HepG2 (cell line): ENCODE measurements at regions not wholly inside any gene's neighbourhood (a gene's known extent, or its start where the extent isn't known, plus 50 kb on each side); places are given as distances from the start of the nearest gene placed in this dataset.

Source experiments
- ATAC-seq: fragments of 200-7000 bp; cut with Tn5 transposase; 3 replicates; pipeline ENCODE4 v1.9.1; 2020; ENCODE audit warnings: mild to moderate bottlenecking, moderate library complexity
- BruUV-seq: library from RNA; stranded (reverse); fragments of 400-500 nt; replicated peaks from 2 replicates; lab custom pipeline; 2021; lab: Mats Ljungman, UMichigan
- CTCF ChIA-PET: fragments of 300-600 bp; formaldehyde crosslinking; extraction: SDS; loops from one replicate; lab custom pipeline; 2021; ENCODE audit warnings: low total read pairs, inconsistent platforms, low intra/inter-chr PET ratio; lab: Yijun Ruan, JAX
- POLR2A ChIA-PET: fragments of 350-600 bp; sonication (Branson Sonifier 250); formaldehyde crosslinking; loops from one replicate; lab custom pipeline; 2020; ENCODE audit warnings: antibody characterized with exemption, inconsistent platforms; lab: Yijun Ruan, JAX
- DNase-seq: peaks from one replicate; pipeline ENCODE4 v3.0.0-alpha.2; 2015; ENCODE audit warnings: low spot score
- FAIRE-seq: peaks from 3 replicates; lab custom pipeline; 2011; peaks lifted over from hg19 to GRCh38; lab: Jason Lieb, UNC
- H2AFZ ChIP-seq: one replicate; pipeline ENCODE4 v1.6.1; 2011; ENCODE audit warnings: low read length, inconsistent platforms
- H3K27ac ChIP-seq: fragments of 300-600 bp; 3 replicates; pipeline ENCODE4 v1.8.0; 2011; ENCODE audit warnings: mixed run types, mild to moderate bottlenecking, mixed read lengths, low read length, inconsistent platforms; ENCODE audit not compliant: insufficient read depth; ENCODE audit errors: extremely low read length
- H3K27me3 ChIP-seq, 2 experiments: fragments of 200-600 bp in 1 of 2; 2 replicates in 1 of 2; 3 replicates in 1 of 2; pipeline versions ENCODE4 v1.6.0 to v1.8.0; 2011; ENCODE audit warnings: low read length in 2 of 2, mild to moderate bottlenecking in 2 of 2, moderate library complexity in 2 of 2, inconsistent platforms in 1 of 2; ENCODE audit not compliant: insufficient read depth in 2 of 2, control insufficient read depth in 1 of 2
- H3K36me3 ChIP-seq, 2 experiments: fragments of 200-600 bp in 1 of 2; replicated peaks in 1 of 2; 2 replicates in 1 of 2; 3 replicates in 1 of 2; pipeline versions ENCODE4 v1.5.1 to v1.8.0; 2011; ENCODE audit warnings: low read length in 2 of 2, inconsistent platforms in 1 of 2; ENCODE audit not compliant: insufficient read depth in 2 of 2, control insufficient read depth in 1 of 2
- H3K4me1 ChIP-seq: 2 replicates; pipeline ENCODE4 v1.5.1; 2012; ENCODE audit warnings: low read length, inconsistent platforms; ENCODE audit not compliant: insufficient read depth
- H3K4me2 ChIP-seq: 2 replicates; pipeline ENCODE4 v1.6.0; 2011; ENCODE audit warnings: low read depth, low read length, inconsistent platforms
- H3K4me3 ChIP-seq, 3 experiments: fragments of 200-600 bp in 1 of 3; sonication (generic), shearing (Covaris generic) in 1 of 3; replicated peaks in 1 of 3; 2 replicates each; pipeline ENCODE4 v1.5.1; 2011 to 2016; ENCODE audit warnings: low read length in 3 of 3, inconsistent platforms in 2 of 3, low read depth in 2 of 3, mild to moderate bottlenecking in 2 of 3, control low read depth in 1 of 3, mixed read lengths in 1 of 3; ENCODE audit not compliant: insufficient read depth in 1 of 3
- H3K79me2 ChIP-seq: one replicate; pipeline ENCODE4 v1.6.1; 2011; ENCODE audit warnings: low read length, inconsistent platforms; ENCODE audit not compliant: insufficient read depth
- H3K9ac ChIP-seq: 2 replicates; pipeline ENCODE4 v1.6.0; 2011; ENCODE audit warnings: mild to moderate bottlenecking, low read depth, low read length, inconsistent platforms; ENCODE audit not compliant: insufficient read depth
- H3K9me3 ChIP-seq: 2 replicates; pipeline ENCODE4 v1.5.1; 2012; ENCODE audit warnings: mild to moderate bottlenecking, low read length
- H4K20me1 ChIP-seq: 2 replicates; pipeline ENCODE4 v1.6.0; 2011; ENCODE audit warnings: inconsistent platforms, mild to moderate bottlenecking, low read length, moderate library complexity; ENCODE audit not compliant: insufficient read depth
- EP300 ChIP-seq, 3 experiments: sonication (generic) in 1 of 3; formaldehyde crosslinking in 1 of 3; IDR thresholded peaks; 2 replicates each; pipeline versions ENCODE4 v1.5.1 to v1.6.1; 2011 to 2020; ENCODE audit warnings: low read depth in 2 of 3, low read length in 2 of 3, borderline replicate concordance in 1 of 3, improper control_type of control experiment in 1 of 3, mild to moderate bottlenecking in 1 of 3, missing genetic modification reagents in 1 of 3, moderate library complexity in 1 of 3
- IRF2 ChIP-seq: IDR thresholded peaks from 2 replicates; pipeline ENCODE4 v1.6.1; 2018; ENCODE audit warnings: missing genetic modification reagents, missing compliant biosample characterization
- LCORL ChIP-seq, 2 experiments: fragments of 450-650 bp in 1 of 2; sonication (generic) in 1 of 2; formaldehyde crosslinking in 1 of 2; IDR thresholded peaks; 2 replicates each; pipeline versions ENCODE4 v1.5.0 to v1.6.1; 2017 to 2020; ENCODE audit warnings: antibody characterized with exemption in 1 of 2, missing genetic modification reagents in 1 of 2
- MAFF ChIP-seq: IDR thresholded peaks from 2 replicates; pipeline ENCODE4 v1.6.1; 2011; ENCODE audit warnings: low read depth, low read length, improper control_type of control experiment
- PCBP1 ChIP-seq: fragments of 200-400 bp; formaldehyde crosslinking; IDR thresholded peaks from 2 replicates; pipeline ENCODE4 v1.6.1; 2017; ENCODE audit warnings: mild to moderate bottlenecking, low read depth, low read length, borderline replicate concordance
- PCBP2 ChIP-seq: fragments of 200-400 bp; formaldehyde crosslinking; optimal IDR thresholded peaks from 2 replicates; pipeline ENCODE3; 2018; ENCODE audit warnings: low read length, low read depth; ENCODE audit not compliant: poor library complexity, severe bottlenecking
- POLR2A ChIP-seq, 2 experiments: IDR thresholded peaks; 2 replicates each; pipeline ENCODE4 v1.6.1; 2011; ENCODE audit warnings: low read depth in 2 of 2, low read length in 2 of 2, mild to moderate bottlenecking in 1 of 2, moderate library complexity in 1 of 2; ENCODE audit not compliant: insufficient read depth in 1 of 2
- THAP11 ChIP-seq: IDR thresholded peaks from 2 replicates; pipeline ENCODE4 v1.6.1; 2016; ENCODE audit warnings: missing biosample characterization, missing genetic modification reagents
- ZBTB7B ChIP-seq: sonication (generic); formaldehyde crosslinking; IDR thresholded peaks from 2 replicates; pipeline ENCODE4 v1.4.0; 2020; ENCODE audit warnings: missing genetic modification reagents
- whole genome bisulfite sequencing: methylation state at CpG from one replicate; pipeline ENCODE4 v1.1.6; 2017; ENCODE audit warnings: low lambda C conversion rate; 5-methylcytosine and 5-hydroxymethylcytosine counted together
- in situ Hi-C: cut with HindIII; loops from 2 replicates; pipeline ENCODE4 v1.10.0; 2017; ENCODE audit warnings: low pct_unique_long_range_greater_than_20kb; ENCODE audit not compliant: extremely low pct_ligation_motif_present
- intact Hi-C: fragments of 100-400 bp; cut with micrococcal nuclease; formaldehyde crosslinking; loops from one replicate; pipeline ENCODE4 v1.10.0; 2022; ENCODE audit not compliant: unreplicated experiment
- TF ChIP-seq, protein P1 (sequence below): sonication (generic); formaldehyde crosslinking; IDR thresholded peaks from 2 replicates; pipeline ENCODE4 v1.5.1; 2020; ENCODE audit warnings: missing genetic modification reagents, mild to moderate bottlenecking, borderline replicate concordance

DNA sequence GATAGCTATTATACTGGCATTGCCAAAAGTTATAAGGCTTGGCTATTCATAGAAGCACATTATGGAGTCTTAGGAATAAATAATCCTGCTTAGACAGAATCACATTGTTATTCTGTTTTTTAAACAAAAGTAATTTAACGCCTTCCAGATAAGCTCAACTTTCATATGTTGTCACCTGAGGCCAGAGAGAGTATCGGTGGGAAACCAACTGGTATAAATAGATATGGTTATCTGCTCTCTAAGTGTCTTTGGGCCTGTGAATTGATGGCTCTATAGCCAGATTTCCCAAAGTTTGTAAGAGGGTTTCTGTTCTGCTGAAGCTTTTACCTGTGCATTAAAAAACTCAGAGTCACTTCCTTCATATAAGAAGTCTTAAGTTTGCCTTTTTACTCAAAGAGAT, 1449.4 kb downstream of the CDH11 start (continued):
- TF ChIP-seq, protein P1, sequence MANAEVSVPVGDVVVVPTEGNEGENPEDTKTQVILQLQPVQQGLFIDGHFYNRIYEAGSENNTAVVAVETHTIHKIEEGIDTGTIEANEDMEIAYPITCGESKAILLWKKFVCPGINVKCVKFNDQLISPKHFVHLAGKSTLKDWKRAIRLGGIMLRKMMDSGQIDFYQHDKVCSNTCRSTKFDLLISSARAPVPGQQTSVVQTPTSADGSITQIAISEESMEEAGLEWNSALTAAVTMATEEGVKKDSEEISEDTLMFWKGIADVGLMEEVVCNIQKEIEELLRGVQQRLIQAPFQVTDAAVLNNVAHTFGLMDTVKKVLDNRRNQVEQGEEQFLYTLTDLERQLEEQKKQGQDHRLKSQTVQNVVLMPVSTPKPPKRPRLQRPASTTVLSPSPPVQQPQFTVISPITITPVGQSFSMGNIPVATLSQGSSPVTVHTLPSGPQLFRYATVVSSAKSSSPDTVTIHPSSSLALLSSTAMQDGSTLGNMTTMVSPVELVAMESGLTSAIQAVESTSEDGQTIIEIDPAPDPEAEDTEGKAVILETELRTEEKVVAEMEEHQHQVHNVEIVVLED (CRISPR knock-in tag) = no peak
- no peak for TF ChIP-seq ZBTB7B (CRISPR knock-in tag)

- BruUV-seq = no TSS peak
- intact Hi-C loops = no loop called here
- CTCF ChIA-PET = no interaction called here
- Histone ChIP-seq H3K9me3 (peaks cover 17% of the 10 kb centered on the region; the same call in 1 of the 2 replicates), H2AFZ (no peak overlapping the region), H3K4me3 (no peak overlapping the region)
- 0% methylated on average over 1 of the region's 1 CpG for WGBS
- POLR2A ChIA-PET = no interaction called here
- no peak for TF ChIP-seq EP300 (IDR thresholded peaks at IDR 0.05; ENCODE audit: low read depth in 2 of 2, low read length in 2 of 2)
- TF ChIP-seq EP300 (CRISPR knock-in tag; IDR thresholded peaks at IDR 0.05; ENCODE audit: borderline replicate concordance) = no peak
- peak; percentile 92 for TF ChIP-seq LCORL (IDR thresholded peaks at IDR 0.05)
- TF ChIP-seq LCORL (CRISPR knock-in tag; IDR thresholded peaks at IDR 0.05) = no peak
- TF ChIP-seq PCBP1 = no peak
- no peak for TF ChIP-seq PCBP2
- no peak for TF ChIP-seq MAFF
- no peak for TF ChIP-seq IRF2 (CRISPR knock-in tag)
- no peak for TF ChIP-seq POLR2A (IDR thresholded peaks at IDR 0.05; ENCODE audit: insufficient read depth in 1 of 2, low read depth in 2 of 2, low read length in 2 of 2)
- no peak for TF ChIP-seq THAP11 (CRISPR knock-in tag)
- TF ChIP-seq, all 625 proteins: peak for 1
- in situ Hi-C loops = no loop called here
- Histone ChIP-seq H3K27me3 (no peaks in the 10 kb centered on the region), H4K20me1 (no peaks in the 10 kb centered on the region), H3K4me1 (no peaks in the 10 kb centered on the region), H3K79me2 (no peaks in the 10 kb centered on the region), H3K36me3 (no peaks in the 10 kb centered on the region), H3K4me2 (no peak overlapping the region), H3K27ac (no peak overlapping the region), H3K9ac (no peak overlapping the region)
- ATAC-seq = no peak
- DNase-seq = no peak
- FAIRE-seq = no peak
Observed at GRCh38 chr16:63663155-63663554, 1458.7 kb downstream of the CDH11 start.
